Loucy (cell line): ENCODE measurements at regions not wholly inside any gene's neighbourhood (a gene's known extent, or its start where the extent isn't known, plus 50 kb on each side); places are given as distances from the start of the nearest gene placed in this dataset.

Experiments
- H2AFZ ChIP-seq: fragments of 200-600 bp; sonication (generic); 2 replicates; pipeline ENCODE4 v1.6.0; 2016; ENCODE audit warnings: antibody characterized with exemption, mild to moderate bottlenecking, low read length, moderate library complexity
- H3F3A ChIP-seq: fragments of 200-600 bp; 2 replicates; pipeline ENCODE4 v1.6.0; 2016; ENCODE audit warnings: antibody characterized with exemption, low read depth, mild to moderate bottlenecking
- H3K27me3 ChIP-seq: fragments of 200-600 bp; sonication (generic); 2 replicates; pipeline ENCODE4 v1.6.1; 2014; ENCODE audit warnings: low read length, mild to moderate bottlenecking; ENCODE audit not compliant: insufficient read depth, poor library complexity, severe bottlenecking
- H3K36me3 ChIP-seq: fragments of 200-600 bp; sonication (generic); 2 replicates; pipeline ENCODE4 v1.6.1; 2016; ENCODE audit warnings: low read length; ENCODE audit not compliant: insufficient read depth
- H3K4me1 ChIP-seq: fragments of 200-600 bp; sonication (generic); 2 replicates; pipeline ENCODE4 v1.5.1; 2014; ENCODE audit warnings: low read length, mild to moderate bottlenecking; ENCODE audit not compliant: insufficient read depth, poor library complexity, severe bottlenecking
- H3K4me2 ChIP-seq: fragments of 200-600 bp; sonication (generic); 2 replicates; pipeline ENCODE4 v1.6.0; 2014; ENCODE audit warnings: antibody characterized with exemption, low read length, low read depth, mild to moderate bottlenecking; ENCODE audit not compliant: poor library complexity, severe bottlenecking
- H3K4me3 ChIP-seq: fragments of 200-600 bp; sonication (generic); 2 replicates; pipeline ENCODE4 v1.5.1; 2014; ENCODE audit warnings: low read length, mild to moderate bottlenecking, mixed read lengths; ENCODE audit not compliant: poor library complexity, severe bottlenecking
- H3K79me2 ChIP-seq: fragments of 200-600 bp; sonication (generic); 2 replicates; pipeline ENCODE4 v1.6.1; 2014; ENCODE audit warnings: low read length; ENCODE audit not compliant: insufficient read depth
- H3K9ac ChIP-seq: fragments of 200-600 bp; sonication (generic); 2 replicates; pipeline ENCODE4 v1.6.0; 2014; ENCODE audit warnings: mild to moderate bottlenecking, low read depth, low read length, moderate library complexity; ENCODE audit not compliant: poor library complexity, severe bottlenecking
- H3K9me2 ChIP-seq: fragments of 200-600 bp; sonication (generic); replicated peaks from 2 replicates; pipeline ENCODE4 v1.6.1; 2016; ENCODE audit warnings: low read depth, low read length, mixed read lengths
- H3K9me3 ChIP-seq: fragments of 200-600 bp; sonication (generic); 2 replicates; pipeline ENCODE4 v1.6.1; 2014; ENCODE audit warnings: mild to moderate bottlenecking, antibody characterized with exemption, low read length, low read depth; ENCODE audit not compliant: insufficient read depth
- H4K20me1 ChIP-seq: fragments of 200-600 bp; sonication (generic); 2 replicates; pipeline ENCODE4 v1.6.0; 2014; ENCODE audit warnings: antibody characterized with exemption, low read length, mild to moderate bottlenecking; ENCODE audit not compliant: insufficient read depth, poor library complexity, severe bottlenecking
- CTCF ChIP-seq: fragments of 200-600 bp; sonication (generic); conservative IDR thresholded peaks from 2 replicates; pipeline ENCODE4 v1.5.1; 2014; ENCODE audit warnings: mild to moderate bottlenecking, antibody characterized with exemption, low read length
- EZH2phosphoT487 ChIP-seq: fragments of 200-600 bp; IDR thresholded peaks from 2 replicates; pipeline ENCODE4 v1.6.1; 2018; ENCODE audit warnings: antibody characterized with exemption, mild to moderate bottlenecking, moderate library complexity, borderline replicate concordance

- H3K4me2 ChIP-seq, result no peak overlapping the region
- H3K9me3 ChIP-seq, result no peaks in the 10 kb centered on the region
- no peak overlapping the region for H3K9ac ChIP-seq
- H3F3A ChIP-seq, result no peaks in the 10 kb centered on the region
- H3K79me2 ChIP-seq, result no peaks in the 10 kb centered on the region
- no peaks in the 10 kb centered on the region for H3K27me3 ChIP-seq
- no peak overlapping the region for H3K4me3 ChIP-seq
- no peak overlapping the region for H2AFZ ChIP-seq
- TF ChIP-seq EZH2phosphoT487, result no peak
- no peaks in the 10 kb centered on the region for H4K20me1 ChIP-seq
- no peaks in the 10 kb centered on the region for H3K36me3 ChIP-seq
- H3K9me2 ChIP-seq, result no peaks in the 10 kb centered on the region
- no peaks in the 10 kb centered on the region for H3K4me1 ChIP-seq
Observed at GRCh38 chr5:107112216-107112615, 558.5 kb downstream of the EFNA5 start.

GRCh38 chr5:107104040-107104995 is 566.4 kb downstream of the EFNA5 start:
- no peak overlapping the region for H2AFZ ChIP-seq
- no peaks in the 10 kb centered on the region for H3K27me3 ChIP-seq
- H3K9me3 ChIP-seq, result no peaks in the 10 kb centered on the region
- TF ChIP-seq EZH2phosphoT487 (no peak), CTCF (no peak)
- H3K79me2 ChIP-seq, result no peaks in the 10 kb centered on the region
- no peaks in the 10 kb centered on the region for H3F3A ChIP-seq
- H3K4me3 ChIP-seq, result no peak overlapping the region
- no peaks in the 10 kb centered on the region for H3K36me3 ChIP-seq
- no peaks in the 10 kb centered on the region for H3K9me2 ChIP-seq
- H3K4me1 ChIP-seq, result no peaks in the 10 kb centered on the region
- no peak overlapping the region for H3K4me2 ChIP-seq
- H4K20me1 ChIP-seq, result no peaks in the 10 kb centered on the region
- H3K9ac ChIP-seq, result no peak overlapping the region

- Histone ChIP-seq H3K4me2 (no peak overlapping the region), H3K9me2 (no peaks in the 10 kb centered on the region), H3F3A (no peaks in the 10 kb centered on the region), H3K36me3 (no peaks in the 10 kb centered on the region), H2AFZ (no peak overlapping the region), H4K20me1 (no peaks in the 10 kb centered on the region), H3K9ac (no peak overlapping the region), H3K27me3 (no peaks in the 10 kb centered on the region), H3K9me3 (no peaks in the 10 kb centered on the region), H3K4me1 (no peaks in the 10 kb centered on the region), H3K4me3 (no peak overlapping the region), H3K79me2 (no peaks in the 10 kb centered on the region)
- no peak for TF ChIP-seq CTCF
- TF ChIP-seq EZH2phosphoT487, result no peak
Observed at GRCh38 chr5:107103522-107103921, 567.2 kb downstream of the EFNA5 start.
